HepG2 (cell line): ENCODE measurements at regions not wholly inside any gene's neighbourhood (a gene's known extent, or its start where the extent isn't known, plus 50 kb on each side); places are given as distances from the start of the nearest gene placed in this dataset.

ENCODE experiments used
- CEBPG ChIP-seq: IDR thresholded peaks from 2 replicates; pipeline ENCODE4 v1.6.1; 2016
- HIVEP1 ChIP-seq: sonication (generic); formaldehyde crosslinking; IDR thresholded peaks from 2 replicates; pipeline ENCODE4 v1.4.0; 2020; ENCODE audit warnings: mild to moderate bottlenecking, missing genetic modification reagents
- JUN ChIP-seq: sonication (generic); formaldehyde crosslinking; IDR thresholded peaks from 2 replicates; pipeline ENCODE4 v1.4.0; 2020; ENCODE audit warnings: mild to moderate bottlenecking, missing genetic modification reagents
- KAT8 ChIP-seq: IDR thresholded peaks from 2 replicates; pipeline ENCODE4 v1.6.1; 2016; ENCODE audit warnings: missing genetic modification reagents, missing compliant biosample characterization
- MATR3 ChIP-seq: sonication (generic); formaldehyde crosslinking; IDR thresholded peaks from 2 replicates; pipeline ENCODE4 v1.4.0; 2020; ENCODE audit warnings: missing genetic modification reagents
- MAX ChIP-seq: IDR thresholded peaks from 2 replicates; pipeline ENCODE4 v1.6.1; 2012; ENCODE audit warnings: inconsistent platforms
- MED13 ChIP-seq: sonication (generic); formaldehyde crosslinking; IDR thresholded peaks from 2 replicates; pipeline ENCODE4 v1.5.0; 2020; ENCODE audit warnings: missing genetic modification reagents
- MTF2 ChIP-seq: sonication (generic); formaldehyde crosslinking; IDR thresholded peaks from 2 replicates; pipeline ENCODE4 v1.5.0; 2020; ENCODE audit warnings: missing genetic modification reagents, borderline replicate concordance
- NCOA1 ChIP-seq: sonication (generic); formaldehyde crosslinking; IDR thresholded peaks from 2 replicates; pipeline ENCODE4 v1.9.0; 2021; ENCODE audit warnings: missing genetic modification reagents
- NFYB ChIP-seq: sonication (generic); formaldehyde crosslinking; IDR thresholded peaks from 2 replicates; pipeline ENCODE4 v1.4.0; 2020; ENCODE audit warnings: missing genetic modification reagents
- PHF8 ChIP-seq: sonication (generic); formaldehyde crosslinking; IDR thresholded peaks from 2 replicates; pipeline ENCODE4 v1.5.0; 2020; ENCODE audit warnings: missing genetic modification reagents
- POLR2A ChIP-seq, 2 experiments: IDR thresholded peaks; 2 replicates each; pipeline ENCODE4 v1.6.1; 2011; ENCODE audit warnings: low read depth in 2 of 2, low read length in 2 of 2, mild to moderate bottlenecking in 1 of 2, moderate library complexity in 1 of 2; ENCODE audit not compliant: insufficient read depth in 1 of 2
- POLR2G ChIP-seq: fragments of 200-400 bp; formaldehyde crosslinking; IDR thresholded peaks from 2 replicates; pipeline ENCODE4 v1.6.1; 2018; ENCODE audit warnings: mild to moderate bottlenecking, low read depth, low read length, moderate library complexity
- REL ChIP-seq: sonication (generic); formaldehyde crosslinking; conservative IDR thresholded peaks from 2 replicates; pipeline ENCODE4 v1.8.0; 2022; ENCODE audit warnings: mild to moderate bottlenecking, missing genetic modification reagents, moderate library complexity
- REXO4 ChIP-seq: sonication (generic); formaldehyde crosslinking; IDR thresholded peaks from 2 replicates; pipeline ENCODE4 v1.8.0; 2022; ENCODE audit warnings: missing genetic modification reagents, mild to moderate bottlenecking, borderline replicate concordance
- SIN3A ChIP-seq: IDR thresholded peaks from 2 replicates; pipeline ENCODE4 v1.6.1; 2011; ENCODE audit warnings: low read depth, mild to moderate bottlenecking, control low read depth, low read length, borderline replicate concordance
- SPEN ChIP-seq: sonication (generic); formaldehyde crosslinking; IDR thresholded peaks from 2 replicates; pipeline ENCODE4 v1.5.1; 2020; ENCODE audit warnings: low read depth, mild to moderate bottlenecking, missing genetic modification reagents
- SRY ChIP-seq: sonication (generic); formaldehyde crosslinking; IDR thresholded peaks from 2 replicates; pipeline ENCODE4 v1.8.0; 2022; ENCODE audit warnings: mild to moderate bottlenecking, missing genetic modification reagents
- TEAD3 ChIP-seq: optimal IDR thresholded peaks from 2 replicates; pipeline ENCODE3; 2016; ENCODE audit warnings: borderline replicate concordance
- TSC22D2 ChIP-seq: sonication (generic); formaldehyde crosslinking; IDR thresholded peaks from 2 replicates; pipeline ENCODE4 v1.5.1; 2020; ENCODE audit warnings: missing genetic modification reagents, mild to moderate bottlenecking, borderline replicate concordance
- U2AF2 ChIP-seq: fragments of 200-400 bp; formaldehyde crosslinking; IDR thresholded peaks from 2 replicates; pipeline ENCODE4 v1.6.1; 2017; ENCODE audit warnings: low read depth, mild to moderate bottlenecking, low read length
- ZEB1 ChIP-seq: IDR thresholded peaks from 2 replicates; pipeline ENCODE4 v1.6.1; 2012; ENCODE audit warnings: mild to moderate bottlenecking, low read depth, inconsistent platforms; ENCODE audit not compliant: insufficient replicate concordance
- ZFP62 ChIP-seq: sonication (generic); formaldehyde crosslinking; IDR thresholded peaks from 2 replicates; pipeline ENCODE4 v1.4.0; 2020; ENCODE audit warnings: missing genetic modification reagents
- ZNF224 ChIP-seq: sonication (generic); formaldehyde crosslinking; IDR thresholded peaks from 2 replicates; pipeline ENCODE4 v1.5.0; 2020; ENCODE audit warnings: mild to moderate bottlenecking, missing genetic modification reagents
- ZNF274 ChIP-seq: sonication (generic); formaldehyde crosslinking; IDR thresholded peaks from 2 replicates; pipeline ENCODE4 v1.5.1; 2020; ENCODE audit warnings: mild to moderate bottlenecking, missing genetic modification reagents
- ZNF468 ChIP-seq: sonication (generic); formaldehyde crosslinking; IDR thresholded peaks from 2 replicates; pipeline ENCODE4 v1.8.0; 2022; ENCODE audit warnings: mild to moderate bottlenecking, moderate library complexity, missing genetic modification reagents
- ZNF768 ChIP-seq: sonication (generic); formaldehyde crosslinking; IDR thresholded peaks from 2 replicates; pipeline ENCODE4 v1.4.0; 2020; ENCODE audit warnings: missing genetic modification reagents
- ZNF792 ChIP-seq: IDR thresholded peaks from 2 replicates; pipeline ENCODE4 v1.6.1; 2016

- TF ChIP-seq U2AF2 (no peak), ZNF468 (CRISPR knock-in tag) (no peak), MATR3 (no peak), ZNF274 (CRISPR knock-in tag) (no peak; the same call in 1 of the 2 replicates), MAX (peak; percentile 59; the same call in 1 of the 2 replicates), HIVEP1 (peak; percentile 84), MED13 (CRISPR knock-in tag) (peak; percentile 99), POLR2G (peak; percentile 28; the same call in 1 of the 2 replicates), ZNF792 (CRISPR knock-in tag) (peak; percentile 93), ZEB1 (peak; percentile 85), SIN3A (no peak), KAT8 (peak; percentile 68), TSC22D2 (CRISPR knock-in tag) (peak; percentile 94; the same call in 1 of the 2 replicates), ZNF224 (0 out of 2 replicates have a peak, but pooled peaks have one; percentile 59), JUN (peak; percentile 82), TEAD3 (CRISPR knock-in tag) (peak; percentile 93), ZNF768 (CRISPR knock-in tag) (no peak), MTF2 (no peak), POLR2A (IDR thresholded peaks at IDR 0.05; ENCODE audit: insufficient read depth in 1 of 2, low read depth in 2 of 2, low read length in 2 of 2) (no peak), PHF8 (CRISPR knock-in tag) (peak; percentile 52), CEBPG (CRISPR knock-in tag) (peak; percentile 98), NFYB (CRISPR knock-in tag) (peak; percentile 43; the same call in 1 of the 2 replicates), ZFP62 (CRISPR knock-in tag) (no peak), NCOA1 (peak; percentile 89), SRY (CRISPR knock-in tag) (0 out of 2 replicates have a peak, but pooled peaks have one; percentile 46), REL (CRISPR knock-in tag) (no peak), SPEN (peak; percentile 39; the same call in 1 of the 2 replicates), REXO4 (no peak)
These were observed 739.6 kb upstream of the TBX3 start (continued) for GRCh38 chr12:115423546-115423987.
